HG03354 (cell line): ENCODE measurements at regions not wholly inside any gene's neighbourhood (a gene's known extent, or its start where the extent isn't known, plus 50 kb on each side); places are given as distances from the start of the nearest gene placed in this dataset.
A peak's percentile ranks its signal among the peaks of the same experiment; 100 is the strongest.

Source experiments
- ATAC-seq: cut with Tn5 transposase; IDR thresholded peaks from one replicate; pipeline ENCODE4 v1.9.1; 2021; ENCODE audit warnings: mild to moderate bottlenecking; ENCODE audit not compliant: unreplicated experiment, poor library complexity, severe bottlenecking

- no peak for ATAC-seq
Observed at GRCh38 chr7:50210706-50211115, 93.8 kb upstream of the IKZF1 start.

- ATAC-seq: no peak
Observed at GRCh38 chr7:50209461-50210135, 94.9 kb upstream of the IKZF1 start.

DNA sequence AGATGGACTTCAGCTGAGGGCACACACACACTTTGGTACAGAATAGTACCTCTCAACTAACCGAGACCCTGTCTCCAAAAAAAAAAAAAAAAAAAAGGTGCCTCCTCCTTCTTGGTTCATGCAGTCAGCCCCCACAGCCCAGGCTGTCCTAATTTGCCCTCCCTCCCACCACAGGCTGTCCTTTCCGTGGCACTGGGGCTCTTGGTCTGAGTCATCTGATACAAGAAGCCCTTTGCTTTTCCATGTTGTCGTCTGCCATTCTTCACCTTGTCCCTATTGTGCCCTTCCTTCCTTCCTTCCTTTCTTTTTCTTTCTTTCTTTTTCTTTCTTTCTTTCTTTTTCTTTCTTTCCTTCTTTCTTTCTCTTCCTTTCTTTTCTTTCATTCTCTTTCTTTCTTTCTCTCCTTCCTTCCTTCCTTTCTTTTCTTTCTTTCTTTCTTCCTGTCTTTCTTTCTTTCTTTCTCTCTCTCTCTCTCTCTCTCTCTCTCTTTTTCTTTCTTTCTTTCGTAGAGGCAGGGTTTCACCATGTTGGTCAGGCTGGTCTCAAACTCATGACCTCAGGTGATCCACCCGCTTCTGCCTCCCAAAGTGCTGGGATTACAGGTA, 96.0 kb upstream of the IKZF1 start:
- ATAC-seq: no peak

- no peak for ATAC-seq
Observed at GRCh38 chr7:50207686-50208255, 96.7 kb upstream of the IKZF1 start.

DNA sequence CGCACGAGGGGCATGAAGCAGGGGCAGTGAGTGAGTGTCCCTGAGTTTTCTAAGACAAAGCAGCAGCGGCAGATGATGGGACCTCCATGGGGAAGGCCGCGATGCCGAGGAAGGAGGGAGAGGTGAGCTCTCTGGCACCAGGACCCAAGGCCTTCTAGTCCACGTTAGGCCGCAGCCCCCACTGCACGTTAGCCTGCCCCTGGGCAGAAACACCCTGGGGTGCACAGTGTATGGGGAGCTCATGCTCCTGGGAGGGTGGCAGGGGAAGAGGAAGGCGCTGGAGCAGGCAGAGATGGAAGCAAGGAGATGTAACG, 97.3 kb upstream of the IKZF1 start:
- ATAC-seq: no peak

DNA sequence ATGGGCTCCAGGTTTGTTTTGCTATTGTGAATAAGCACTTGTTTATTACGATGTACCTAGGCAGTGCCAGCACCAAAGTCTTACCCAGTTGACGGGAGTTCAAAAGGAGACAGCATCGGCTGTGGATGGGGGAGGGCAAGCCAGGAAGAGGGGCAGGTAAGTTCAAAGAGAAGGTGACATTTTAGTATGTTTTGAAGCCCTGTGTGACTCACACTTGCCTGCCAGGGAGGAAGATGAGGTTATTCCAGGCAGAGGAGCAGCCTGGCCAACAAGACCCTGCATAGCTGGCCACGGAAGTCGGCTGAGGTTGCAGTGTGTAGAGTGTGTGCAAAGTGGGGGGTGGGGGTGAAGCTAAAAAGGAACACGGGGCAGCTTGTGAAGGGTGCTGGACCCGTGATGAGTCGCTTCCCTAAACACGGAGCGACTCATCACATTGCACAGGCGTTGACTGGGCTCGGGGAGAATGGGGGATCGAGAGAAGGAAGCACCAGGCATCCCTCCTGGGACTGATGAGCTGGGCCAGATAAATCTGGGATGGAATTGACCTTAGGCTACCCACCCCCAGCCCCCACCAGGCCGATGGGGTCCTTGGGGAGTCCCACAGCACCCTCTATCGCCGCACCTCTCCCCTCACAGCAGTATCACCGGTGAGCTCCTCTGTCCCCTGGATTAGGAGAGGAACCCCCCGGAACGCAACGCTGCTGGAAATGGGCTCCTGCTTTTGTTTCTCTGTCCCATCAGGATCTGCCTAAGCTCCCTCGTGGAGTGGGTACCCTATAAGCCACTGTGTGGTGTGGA, 97.9 kb upstream of the IKZF1 start:
- no peak for ATAC-seq

DNA sequence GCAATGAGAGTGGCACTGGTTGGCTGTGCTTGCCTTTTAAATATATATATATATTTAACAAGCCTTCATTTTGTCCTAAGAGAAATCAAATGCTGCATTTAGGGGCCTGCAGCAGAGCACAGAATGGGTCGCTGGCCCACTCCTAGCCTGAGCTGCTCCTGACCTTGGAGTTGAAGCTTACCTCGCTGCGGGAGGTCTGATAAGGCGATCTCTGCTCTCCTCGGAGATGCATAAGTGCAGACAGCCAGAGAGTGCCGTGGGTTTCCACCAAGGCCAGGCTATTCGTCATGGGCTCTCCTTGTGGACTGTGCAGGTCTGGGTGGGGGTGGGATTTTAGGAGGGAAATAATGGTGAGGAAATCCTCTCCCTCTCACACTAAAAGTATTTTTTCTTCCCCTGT, 99.5 kb upstream of the IKZF1 start:
- no peak for ATAC-seq

DNA sequence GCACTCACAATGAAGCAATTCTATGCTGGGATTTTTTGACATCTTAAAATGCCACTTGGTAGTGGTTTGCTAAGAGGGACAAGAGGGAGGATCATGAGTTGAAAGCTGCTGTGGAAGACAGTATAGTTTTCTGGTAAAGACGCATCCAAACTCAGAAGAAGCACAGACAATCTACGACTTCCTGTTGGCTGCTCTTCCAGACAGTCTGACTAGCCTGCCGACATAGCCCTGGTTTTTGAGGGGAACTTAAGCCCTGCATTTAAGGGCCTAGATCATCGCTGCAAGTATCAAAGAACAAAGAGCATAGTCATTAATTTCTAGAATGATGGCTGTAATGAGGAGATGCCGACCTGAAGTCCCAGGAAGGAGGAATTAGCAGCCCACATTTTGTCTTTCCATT, 99.9 kb upstream of the IKZF1 start:
- ATAC-seq: no peak

GRCh38 chr7:50203521-50203920, 101.0 kb upstream of the IKZF1 start:
- ATAC-seq: no peak

GRCh38 chr7:50202052-50202555, 102.4 kb upstream of the IKZF1 start:
- ATAC-seq: no peak

GRCh38 chr7:50199824-50200223, 104.7 kb upstream of the IKZF1 start:
- ATAC-seq: no peak

DNA sequence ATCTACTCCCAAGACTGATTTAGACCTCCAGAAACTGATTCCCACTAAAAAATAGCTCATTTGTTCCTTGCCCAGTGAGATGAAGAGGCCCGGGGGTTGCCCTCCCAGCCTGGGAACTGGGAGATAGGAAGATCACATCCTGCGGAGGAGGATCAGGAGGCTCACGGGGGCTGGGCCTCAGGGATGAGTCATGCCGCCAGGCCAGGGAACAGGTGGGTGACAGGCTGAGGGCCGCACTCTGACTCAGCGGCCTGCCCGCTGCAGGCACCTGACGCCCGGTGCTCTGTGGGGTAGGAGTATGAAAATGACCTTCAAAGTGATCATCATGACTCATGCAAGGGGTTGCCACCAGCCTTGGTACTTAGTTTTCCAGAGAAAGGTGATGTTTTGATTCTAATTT, 104.5 kb upstream of the ZPBP start:
- ATAC-seq: peak; percentile 94

DNA sequence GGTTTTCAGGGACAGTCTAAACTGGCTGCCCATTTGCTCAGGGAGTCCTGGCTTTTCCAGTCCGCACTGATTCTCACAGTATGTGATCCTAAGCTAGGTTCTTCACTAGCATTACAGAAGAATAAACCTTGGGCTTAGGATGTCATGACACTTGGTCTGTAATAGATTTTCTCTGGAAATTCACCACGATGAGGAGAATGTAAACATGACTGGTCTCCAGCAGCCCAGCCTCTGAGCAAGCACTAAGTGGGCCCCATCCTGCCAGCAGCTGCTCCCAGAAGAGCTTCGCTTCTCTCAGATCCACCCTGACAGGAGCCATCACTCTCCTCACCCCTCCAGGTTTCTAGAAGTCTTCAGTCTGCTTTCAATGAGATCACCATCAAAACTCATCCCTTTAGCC, 103.7 kb upstream of the ZPBP start:
- ATAC-seq: no peak

- no peak for ATAC-seq
Observed at GRCh38 chr7:50190776-50191175, 97.7 kb upstream of the ZPBP start.

GRCh38 chr7:50189371-50189770, 96.3 kb upstream of the ZPBP start:
- ATAC-seq: no peak

DNA sequence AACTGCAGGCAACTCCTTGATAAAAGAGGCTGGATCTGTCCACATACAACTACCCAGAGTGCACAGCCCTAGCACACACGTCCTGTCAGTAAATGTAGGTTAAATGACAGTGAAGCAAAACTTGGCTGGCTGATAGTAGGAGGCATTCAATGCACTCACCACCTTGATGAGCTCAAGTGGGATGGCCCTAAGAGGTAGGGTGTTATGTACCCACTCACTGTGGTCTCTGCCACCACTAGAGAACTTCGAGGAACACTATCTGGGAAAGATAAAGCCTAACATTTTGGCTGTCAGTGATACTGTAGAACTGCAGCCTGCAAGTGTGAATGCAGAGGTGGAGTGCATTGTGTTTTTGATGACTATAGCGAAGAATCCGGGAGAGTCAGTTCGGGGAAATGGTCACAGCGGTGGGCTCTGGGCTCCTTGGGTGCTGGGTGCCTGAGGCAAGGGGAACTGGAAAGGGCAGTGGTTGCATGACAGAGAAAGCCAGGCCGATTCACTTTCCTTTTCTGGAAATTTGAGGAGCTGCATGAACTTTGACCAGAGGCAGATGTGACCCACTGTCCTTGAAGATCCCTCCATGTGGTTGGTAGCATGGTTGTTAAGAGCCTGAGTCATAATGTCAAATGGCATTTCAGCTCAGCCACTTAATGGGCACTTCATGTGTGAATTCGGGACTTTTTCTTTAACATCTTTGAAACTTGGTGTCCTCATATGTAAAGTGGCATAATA, 93.1 kb upstream of the ZPBP start:
- ATAC-seq: no peak

- ATAC-seq: no peak
Observed at GRCh38 chr7:50185208-50185607, 92.2 kb upstream of the ZPBP start.

DNA sequence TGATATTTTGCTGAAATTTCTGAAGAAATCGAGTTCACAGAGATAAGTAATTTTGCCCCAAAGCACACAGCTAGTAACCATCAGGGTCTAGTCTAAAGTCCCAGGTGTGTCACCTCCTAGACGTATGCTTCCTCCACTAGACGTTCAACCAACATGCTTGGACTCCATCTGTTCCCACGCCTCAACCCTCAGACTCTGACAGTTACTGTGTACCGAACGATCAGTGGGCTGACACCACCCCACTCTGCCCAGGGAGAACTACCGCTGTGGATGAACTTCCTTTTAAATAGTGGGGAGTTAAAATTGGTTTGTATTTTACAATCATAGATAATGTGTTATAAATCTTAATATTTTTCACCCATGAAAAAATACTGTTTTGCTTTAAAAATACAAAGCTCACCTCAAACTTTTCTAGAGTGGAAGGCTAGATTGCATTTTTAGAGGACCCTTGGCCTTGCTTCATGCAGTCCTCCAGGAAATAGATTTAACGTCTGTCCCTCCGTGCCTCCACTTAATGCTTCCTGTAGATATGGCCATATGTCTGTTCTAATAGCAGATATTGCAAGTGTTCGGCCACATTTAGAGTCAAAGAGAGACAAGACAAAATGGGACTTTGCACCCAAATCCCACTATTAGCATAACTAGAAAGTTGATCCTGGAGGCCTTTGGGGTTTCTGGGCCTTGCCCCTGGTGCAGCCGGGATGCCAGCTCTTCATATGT, 91.4 kb upstream of the ZPBP start:
- no peak for ATAC-seq

GRCh38 chr7:50182759-50183158, 89.7 kb upstream of the ZPBP start:
- no peak for ATAC-seq
